Gastroesophageal sphincter (tissue), 2 donors: ENCODE measurements at regions not wholly inside any gene's neighbourhood (a gene's known extent, or its start where the extent isn't known, plus 50 kb on each side); places are given as distances from the start of the nearest gene placed in this dataset.

Source experiments
- POLR2A ChIP-seq, 2 donors: fragments of 450-650 bp; IDR thresholded peaks; one replicate each; pipeline ENCODE4 v1.6.1; 2017; ENCODE audit warnings: antibody characterized with exemption in 2 of 2, mild to moderate bottlenecking in 2 of 2, moderate library complexity in 1 of 2
- POLR2AphosphoS5 ChIP-seq: sonication (generic); formaldehyde crosslinking; IDR thresholded peaks from one replicate; pipeline ENCODE4 v1.6.1; 2017; ENCODE audit warnings: antibody characterized with exemption

GRCh38 chr6:9272671-9273070 is 837.3 kb upstream of the SLC35B3 start:
- TF ChIP-seq POLR2A (IDR thresholded peaks at IDR 0.05) (no peak), POLR2AphosphoS5 (no peak)
